K562 (cell line): ENCODE measurements at regions not wholly inside any gene's neighbourhood (a gene's known extent, or its start where the extent isn't known, plus 50 kb on each side); places are given as distances from the start of the nearest gene placed in this dataset.
"Not testable (repeated sequence)": the region's sequence is repeated elsewhere in the genome, so short reads cannot be mapped to it uniquely, and the experiment has no call there.

Experiments
- ATAC-seq: fragments of 200-7000 bp; cut with Tn5 transposase; 3 replicates; pipeline ENCODE4 v1.9.1; 2020; ENCODE audit warnings: moderate library complexity
- BruUV-seq: library from RNA; stranded (reverse); fragments of 400-500 nt; replicated peaks from 2 replicates; lab custom pipeline; 2021; lab: Mats Ljungman, UMichigan
- CTCF ChIA-PET: fragments of 300-600 bp; formaldehyde crosslinking; extraction: SDS; loops from one replicate; lab custom pipeline; 2021; ENCODE audit warnings: low intra/inter-chr PET ratio; lab: Yijun Ruan, JAX
- POLR2A ChIA-PET: fragments of 300-600, 350-650 bp; sonication (Branson Sonifier 250); formaldehyde crosslinking; extraction: SDS; loops from one replicate; lab custom pipeline; 2021; ENCODE audit warnings: antibody characterized with exemption, inconsistent platforms; lab: Yijun Ruan, JAX
- DNase-seq, 4 experiments: peaks; one replicate each; pipeline versions ENCODE4 v3.0.0 to v3.0.0-alpha.2; 2011 to 2018; ENCODE audit warnings: low spot score in 3 of 4, mixed read lengths in 3 of 4; ENCODE audit errors: extremely low read depth in 1 of 4
- FAIRE-seq: peaks from 2 replicates; lab custom pipeline; 2011; peaks lifted over from hg19 to GRCh38; lab: Jason Lieb, UNC
- H2AFZ ChIP-seq: 2 replicates; pipeline ENCODE4 v1.6.0; 2011; ENCODE audit warnings: low read depth, low read length, control low read depth, inconsistent platforms
- H3K27ac ChIP-seq: fragments of 200-600 bp; 3 replicates; pipeline ENCODE4 v1.8.0; 2011; ENCODE audit warnings: low read depth, mild to moderate bottlenecking, control low read depth, inconsistent platforms, low read length, moderate library complexity, mixed read lengths; ENCODE audit errors: extremely low read depth
- H3K27me3 ChIP-seq, 2 experiments: fragments of 300-600 bp in 1 of 2; 2 replicates in 1 of 2; 3 replicates in 1 of 2; pipeline versions ENCODE4 v1.6.0 to v1.8.0; 2011; ENCODE audit warnings: inconsistent platforms in 2 of 2, low read length in 2 of 2, mild to moderate bottlenecking in 1 of 2, mixed read lengths in 1 of 2, moderate library complexity in 1 of 2; ENCODE audit not compliant: control insufficient read depth in 2 of 2, insufficient read depth in 2 of 2
- H3K36me3 ChIP-seq: fragments of 300-600 bp; 3 replicates; pipeline ENCODE4 v1.8.0; 2011; ENCODE audit warnings: mild to moderate bottlenecking, low read length, inconsistent platforms; ENCODE audit not compliant: control insufficient read depth, insufficient read depth
- H3K4me1 ChIP-seq, 2 experiments: fragments of 200-600 bp in 1 of 2; replicated peaks in 1 of 2; 2 replicates in 1 of 2; 3 replicates in 1 of 2; pipeline versions ENCODE4 v1.5.1 to v1.8.0; 2011; ENCODE audit warnings: inconsistent platforms in 2 of 2, low read length in 2 of 2, mild to moderate bottlenecking in 1 of 2, mixed read lengths in 1 of 2, moderate library complexity in 1 of 2; ENCODE audit not compliant: control insufficient read depth in 2 of 2, insufficient read depth in 2 of 2
- H3K4me2 ChIP-seq: 2 replicates; pipeline ENCODE4 v1.6.1; 2011; ENCODE audit warnings: low read length, control low read depth, inconsistent platforms, mixed read lengths; ENCODE audit not compliant: insufficient read depth
- H3K4me3 ChIP-seq: fragments of 200-600 bp; sonication (generic), shearing (Covaris generic); 2 replicates; pipeline ENCODE4 v1.5.1; 2016; ENCODE audit warnings: control low read depth, inconsistent platforms
- H3K79me2 ChIP-seq: fragments of 200-600 bp; 3 replicates; pipeline ENCODE4 v1.8.0; 2011; ENCODE audit warnings: low read length, inconsistent platforms; ENCODE audit not compliant: control insufficient read depth, insufficient read depth
- H3K9ac ChIP-seq, 2 experiments: 2 replicates each; pipeline versions ENCODE4 v1.6.0 to v1.6.1; 2011; ENCODE audit warnings: low read depth in 2 of 2, low read length in 2 of 2, control low read depth in 1 of 2, inconsistent platforms in 1 of 2, mild to moderate bottlenecking in 1 of 2, mixed read lengths in 1 of 2; ENCODE audit not compliant: insufficient read depth in 1 of 2
- H3K9me1 ChIP-seq: one replicate; pipeline ENCODE4 v1.6.0; 2011; ENCODE audit warnings: inconsistent platforms, mild to moderate bottlenecking, low read length, moderate library complexity; ENCODE audit not compliant: control insufficient read depth, insufficient read depth
- H3K9me3 ChIP-seq: replicated peaks from 2 replicates; pipeline ENCODE4 v1.5.1; 2011; ENCODE audit warnings: low read depth, low read length, inconsistent platforms; ENCODE audit not compliant: control insufficient read depth, insufficient read depth
- H4K20me1 ChIP-seq: replicated peaks from 2 replicates; pipeline ENCODE4 v1.6.1; 2011; ENCODE audit warnings: low read length, inconsistent platforms, mixed read lengths; ENCODE audit not compliant: control insufficient read depth, insufficient read depth
- ELF4 ChIP-seq: fragments of 450-650 bp; formaldehyde crosslinking; IDR thresholded peaks from 2 replicates; pipeline ENCODE4 v1.4.0; 2022; ENCODE audit warnings: missing genetic modification characterization
- GABPB2 ChIP-seq: fragments of 250-450 bp; sonication (Bioruptor Pico); conservative IDR thresholded peaks from 2 replicates; pipeline ENCODE4 v1.5.1; 2021; ENCODE audit warnings: mild to moderate bottlenecking
- ILK ChIP-seq: fragments of 450-650 bp; IDR thresholded peaks from 2 replicates; pipeline ENCODE4 v1.6.1; 2016; ENCODE audit warnings: missing genetic modification characterization, low read depth, mild to moderate bottlenecking, missing compliant biosample characterization, moderate library complexity, borderline replicate concordance
- WGBS: fragments of 100-300 bp; shearing (Covaris generic); methylation state at CpG from one replicate; pipeline ENCODE4 v1.1.6; 2016; ENCODE audit warnings: low coverage, mixed read lengths; ENCODE audit not compliant: insufficient coverage; ENCODE audit errors: missing lambda C conversion rate; 5-methylcytosine and 5-hydroxymethylcytosine counted together
- in situ Hi-C: fragments of 300-500 bp; cut with MboI; formaldehyde crosslinking; loops from 4 replicates; pipeline ENCODE4 v1.15.0; 2018; ENCODE audit warnings: inconsistent platforms, mixed read lengths
- intact Hi-C: fragments of 100-400 bp; cut with micrococcal nuclease; formaldehyde crosslinking; loops from 2 replicates; pipeline ENCODE4 v1.14.2; 2022

GRCh38 chr2:62605471-62605870 is 99.5 kb upstream of the TMEM17 start:
- BruUV-seq, H3K36me3 ChIP-seq, POLR2A ChIA-PET, intact Hi-C loops, H3K9ac ChIP-seq, H3K9me3 ChIP-seq, ATAC-seq, H3K4me1 ChIP-seq, H2AFZ ChIP-seq, CTCF ChIA-PET, H3K79me2 ChIP-seq, H3K9me1 ChIP-seq, H3K27me3 ChIP-seq, H3K27ac ChIP-seq, FAIRE-seq, DNase-seq, H3K4me3 ChIP-seq, in situ Hi-C loops, H3K4me2 ChIP-seq, H4K20me1 ChIP-seq: not testable (repeated sequence)
- WGBS, result 1% methylated on average over 13 of the region's 13 CpGs

GRCh38 chr2:62604336-62604735 is 98.3 kb upstream of the TMEM17 start:
- WGBS, result 0% methylated on average over 2 of the region's 2 CpGs
- CTCF ChIA-PET, result no interaction called here
- TF ChIP-seq GABPB2 (CRISPR knock-in tag), result no peak
- no peak for TF ChIP-seq ELF4
- no peak for TF ChIP-seq ILK
- in situ Hi-C loops, result no loop called here
- FAIRE-seq, result no peak
- Histone ChIP-seq H3K27ac (no peak overlapping the region), H3K4me1 (no peaks in the 10 kb centered on the region), H3K4me2 (no peak overlapping the region), H3K79me2 (no peaks in the 10 kb centered on the region), H3K9me3 (no peaks in the 10 kb centered on the region; the same call in 1 of the 2 replicates), H3K9ac (no peak overlapping the region), H4K20me1 (no peaks in the 10 kb centered on the region), H3K36me3 (no peaks in the 10 kb centered on the region), H2AFZ (no peak overlapping the region), H3K9me1 (no peaks in the 10 kb centered on the region), H3K4me3 (no peak overlapping the region), H3K27me3 (no peaks in the 10 kb centered on the region)
- no peak for DNase-seq
- BruUV-seq, result no TSS peak
- POLR2A ChIA-PET, result no interaction called here
- intact Hi-C loops, result no loop called here
- no peak for ATAC-seq
